Pancreas (tissue), 10 donors: ENCODE measurements at regions not wholly inside any gene's neighbourhood (a gene's known extent, or its start where the extent isn't known, plus 50 kb on each side); places are given as distances from the start of the nearest gene placed in this dataset.

Experiments
- ATAC-seq, 4 donors: fragments of 200-7000 bp; cut with Tn5 transposase; one replicate each; pipeline versions ENCODE4 v1.8.0 to v1.9.1; 2020; ENCODE audit warnings: mild to moderate bottlenecking in 4 of 4, moderate library complexity in 4 of 4
- DNase-seq, 6 donors: peaks; one replicate each; pipeline ENCODE4 v3.0.0-alpha.2; 2020
- FAIRE-seq: peaks from 2 replicates; lab custom pipeline; 2012; peaks lifted over from hg19 to GRCh38; lab: Jason Lieb, UNC
- H3K27ac ChIP-seq, 4 donors: fragments of 200-600 bp; sonication (generic); 1 replicate in 3 of 4; 2 replicates in 1 of 4; pipeline versions ENCODE4 v1.5.0 to v1.8.0; 2020
- H3K27me3 ChIP-seq, 4 donors: fragments of 200-600 bp; one replicate each; pipeline ENCODE4 v1.8.0; 2021
- H3K36me3 ChIP-seq, 3 donors: fragments of 200-600 bp; sonication (generic) in 1 of 3; one replicate each; pipeline versions ENCODE4 v1.5.0 to v1.8.0; 2020 to 2021
- H3K4me1 ChIP-seq, 3 donors: fragments of 200-600 bp; one replicate each; pipeline ENCODE4 v1.8.0; 2021
- H3K4me3 ChIP-seq, 4 donors: fragments of 200-600 bp; sonication (generic) in 2 of 4; one replicate each; pipeline versions ENCODE4 v1.5.0 to v1.8.0; 2020 to 2021
- H3K9me3 ChIP-seq, 4 donors: fragments of 200-600 bp; one replicate each; pipeline ENCODE4 v1.8.0; 2021
- CTCF ChIP-seq, 4 donors: fragments of 200-600 bp; sonication (generic) in 3 of 4; IDR thresholded peaks; one replicate each; pipeline versions ENCODE4 v1.5.0 to v1.8.0; 2021; ENCODE audit warnings: antibody characterized with exemption in 4 of 4
- WGBS, 2 donors: extraction: QIAGEN DNeasy Blood & Tissue Kit; methylation state at CpG; one replicate each; pipeline ENCODE4 v1.1.7; 2013; 5-methylcytosine and 5-hydroxymethylcytosine counted together
- intact Hi-C, 3 donors: fragments of 100-400 bp; cut with DNase I; formaldehyde crosslinking; loops; one replicate each; pipeline versions ENCODE4 v1.11.1 to v1.14.2; 2022
- donor health status: healthy with polysubstance abuse.
- donor health status: DM: no; HTN: no; CAD: no; lungs with moderate emphysema.
- donor health status: DM: no; HTN: no; CAD: no.
- donor health status: control.
- donor health status: control.
- donor health status: Bipolar disorder and iron deficiency.
- donor health status: DM: yes; HTN: yes; CAD: no.
- donor health status: DM: no; HTN: no; CAD: no.
- donor health status: DM: no; HTN: no; CAD: no.
- donor health status: DM: yes; HTN: yes; CAD: no.

- no peaks in the 10 kb centered on the region for H3K36me3 ChIP-seq
- DNase-seq (no peak), ATAC-seq (no peak), FAIRE-seq (no peak)
- no peak overlapping the region for H3K4me3 ChIP-seq
- H3K4me1 ChIP-seq, result no peaks in the 10 kb centered on the region
- TF ChIP-seq CTCF (IDR thresholded peaks at IDR 0.05), result no peak
- H3K27ac ChIP-seq, result no peak overlapping the region
- 25 to 35% methylated on average over 1 of the region's 1 CpG for WGBS, 2 donors
- intact Hi-C loops, result no loop called here
- H3K27me3 ChIP-seq, result peaks cover 0 to 5% (median 0%) of the 10 kb centered on the region in 4 donors
- H3K9me3 ChIP-seq, result no peaks in the 10 kb centered on the region
These were observed 55.4 kb upstream of the CNTN5 start for GRCh38 chr11:98965358-98965757.

- intact Hi-C loops, result no loop called here
- H3K9me3 ChIP-seq, result no peaks in the 10 kb centered on the region
- no peak overlapping the region for H3K27ac ChIP-seq
- no peak for TF ChIP-seq CTCF (IDR thresholded peaks at IDR 0.05)
- no peak for FAIRE-seq
- H3K4me1 ChIP-seq, result no peaks in the 10 kb centered on the region
- peaks cover 0 to 5% (median 0%) of the 10 kb centered on the region in 4 donors for H3K27me3 ChIP-seq
- no peak for ATAC-seq
- no peak for DNase-seq
- no peak overlapping the region for H3K4me3 ChIP-seq
- no peaks in the 10 kb centered on the region for H3K36me3 ChIP-seq
These were observed 55.0 kb upstream of the CNTN5 start for GRCh38 chr11:98965775-98966174.

GRCh38 chr11:98967005-98967404, 53.7 kb upstream of the CNTN5 start:
- Histone ChIP-seq H3K36me3 (no peaks in the 10 kb centered on the region), H3K27ac (no peak overlapping the region), H3K27me3 (peaks cover 0 to 5% (median 0%) of the 10 kb centered on the region in 4 donors), H3K4me3 (no peak overlapping the region), H3K9me3 (no peaks in the 10 kb centered on the region), H3K4me1 (no peaks in the 10 kb centered on the region)
- FAIRE-seq (no peak), DNase-seq (no peak), ATAC-seq (no peak)
- 48 to 50% methylated on average over 4 of the region's 4 CpGs for WGBS, 2 donors
- no peak for TF ChIP-seq CTCF (IDR thresholded peaks at IDR 0.05)
- intact Hi-C loops, result no loop called here
